C4-2B (cell line): ENCODE measurements at regions not wholly inside any gene's neighbourhood (a gene's known extent, or its start where the extent isn't known, plus 50 kb on each side); places are given as distances from the start of the nearest gene placed in this dataset.

ENCODE experiments used
- H3K27ac ChIP-seq: fragments of 450-650 bp; 2 replicates; pipeline ENCODE4 v1.5.1; 2017
- ZFX ChIP-seq: fragments of 450-650 bp; IDR thresholded peaks from 2 replicates; pipeline ENCODE4 v1.6.1; 2017
- TF ChIP-seq, protein P1 (sequence below): fragments of 450-650 bp; conservative IDR thresholded peaks from 2 replicates; pipeline ENCODE4 v1.5.1; 2017; ENCODE audit warnings: mild to moderate bottlenecking

- no peak for TF ChIP-seq ZFX
- TF ChIP-seq, protein P1, sequence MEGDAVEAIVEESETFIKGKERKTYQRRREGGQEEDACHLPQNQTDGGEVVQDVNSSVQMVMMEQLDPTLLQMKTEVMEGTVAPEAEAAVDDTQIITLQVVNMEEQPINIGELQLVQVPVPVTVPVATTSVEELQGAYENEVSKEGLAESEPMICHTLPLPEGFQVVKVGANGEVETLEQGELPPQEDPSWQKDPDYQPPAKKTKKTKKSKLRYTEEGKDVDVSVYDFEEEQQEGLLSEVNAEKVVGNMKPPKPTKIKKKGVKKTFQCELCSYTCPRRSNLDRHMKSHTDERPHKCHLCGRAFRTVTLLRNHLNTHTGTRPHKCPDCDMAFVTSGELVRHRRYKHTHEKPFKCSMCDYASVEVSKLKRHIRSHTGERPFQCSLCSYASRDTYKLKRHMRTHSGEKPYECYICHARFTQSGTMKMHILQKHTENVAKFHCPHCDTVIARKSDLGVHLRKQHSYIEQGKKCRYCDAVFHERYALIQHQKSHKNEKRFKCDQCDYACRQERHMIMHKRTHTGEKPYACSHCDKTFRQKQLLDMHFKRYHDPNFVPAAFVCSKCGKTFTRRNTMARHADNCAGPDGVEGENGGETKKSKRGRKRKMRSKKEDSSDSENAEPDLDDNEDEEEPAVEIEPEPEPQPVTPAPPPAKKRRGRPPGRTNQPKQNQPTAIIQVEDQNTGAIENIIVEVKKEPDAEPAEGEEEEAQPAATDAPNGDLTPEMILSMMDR, result no peak
- H3K27ac ChIP-seq, result no peak overlapping the region
Observed at GRCh38 chr12:13428538-13429265, 232.2 kb downstream of the EMP1 start.

- TF ChIP-seq, protein P1, result no peak
- no peak for TF ChIP-seq ZFX
- H3K27ac ChIP-seq, result no peak overlapping the region
Observed at GRCh38 chr12:13425766-13426165, 229.2 kb downstream of the EMP1 start.

DNA sequence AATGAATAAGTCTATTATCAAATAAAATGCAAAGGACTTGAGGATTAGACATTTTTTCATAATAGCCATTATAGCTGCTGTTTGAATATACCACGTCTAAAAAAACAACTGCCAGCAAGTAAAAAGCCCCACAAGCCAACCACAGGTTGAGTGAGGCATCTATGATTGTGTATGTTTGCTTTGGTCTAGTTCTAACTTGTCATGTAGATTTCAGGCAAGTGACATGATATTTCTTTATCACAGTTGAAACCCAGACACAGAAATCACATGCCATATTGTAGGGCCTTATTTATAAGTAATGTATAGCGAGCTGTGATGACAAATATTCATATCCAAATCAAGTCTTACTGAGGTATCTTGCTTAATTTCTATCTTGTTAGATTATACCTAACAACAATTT is 225.8 kb downstream of the EMP1 start:
- TF ChIP-seq ZFX, result no peak
- TF ChIP-seq, protein P1, result no peak
- H3K27ac ChIP-seq, result no peak overlapping the region

- TF ChIP-seq ZFX, result no peak
- no peak overlapping the region for H3K27ac ChIP-seq
Observed at GRCh38 chr12:13417516-13417915, 221.0 kb downstream of the EMP1 start.

GRCh38 chr12:13411287-13411686 is 214.8 kb downstream of the EMP1 start:
- TF ChIP-seq, protein P1, result no peak
- TF ChIP-seq ZFX, result no peak
- H3K27ac ChIP-seq, result no peak overlapping the region

DNA sequence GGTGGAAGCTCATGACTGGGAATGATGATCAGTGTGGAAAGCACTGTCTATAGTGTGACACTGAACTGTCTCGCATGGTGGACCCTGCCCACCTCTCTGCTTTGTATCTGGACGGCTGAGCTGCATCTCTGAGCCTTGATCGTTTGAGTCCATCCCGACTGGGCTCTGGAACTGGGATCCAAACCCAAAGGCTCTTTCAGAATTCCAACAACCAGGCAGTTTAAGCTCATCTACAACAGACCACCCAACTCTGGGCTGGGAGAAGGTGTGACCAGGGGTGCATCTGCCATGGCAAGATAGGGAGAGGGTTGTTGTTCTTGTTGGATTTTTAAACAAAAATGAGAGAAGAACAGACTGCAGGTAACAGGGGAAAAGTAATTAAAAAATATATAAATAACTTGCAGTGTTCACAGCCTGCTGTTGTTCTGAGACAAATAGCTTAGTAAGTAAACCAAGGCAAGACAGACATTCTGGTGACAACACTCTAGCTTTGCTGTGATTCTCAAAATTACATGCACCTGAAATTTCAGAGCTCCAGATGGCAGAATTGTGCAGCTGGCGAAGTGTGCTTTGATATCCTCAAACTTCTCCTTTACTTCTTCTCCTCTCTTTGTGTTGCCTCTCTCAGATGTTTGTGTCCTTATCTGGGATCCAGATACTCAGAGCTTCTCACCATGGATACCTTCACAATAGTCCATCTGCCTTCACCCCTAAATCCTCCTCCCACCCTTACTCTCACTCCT is 209.6 kb downstream of the EMP1 start:
- TF ChIP-seq, protein P1, result no peak
- TF ChIP-seq ZFX, result no peak
- no peak overlapping the region for H3K27ac ChIP-seq

DNA sequence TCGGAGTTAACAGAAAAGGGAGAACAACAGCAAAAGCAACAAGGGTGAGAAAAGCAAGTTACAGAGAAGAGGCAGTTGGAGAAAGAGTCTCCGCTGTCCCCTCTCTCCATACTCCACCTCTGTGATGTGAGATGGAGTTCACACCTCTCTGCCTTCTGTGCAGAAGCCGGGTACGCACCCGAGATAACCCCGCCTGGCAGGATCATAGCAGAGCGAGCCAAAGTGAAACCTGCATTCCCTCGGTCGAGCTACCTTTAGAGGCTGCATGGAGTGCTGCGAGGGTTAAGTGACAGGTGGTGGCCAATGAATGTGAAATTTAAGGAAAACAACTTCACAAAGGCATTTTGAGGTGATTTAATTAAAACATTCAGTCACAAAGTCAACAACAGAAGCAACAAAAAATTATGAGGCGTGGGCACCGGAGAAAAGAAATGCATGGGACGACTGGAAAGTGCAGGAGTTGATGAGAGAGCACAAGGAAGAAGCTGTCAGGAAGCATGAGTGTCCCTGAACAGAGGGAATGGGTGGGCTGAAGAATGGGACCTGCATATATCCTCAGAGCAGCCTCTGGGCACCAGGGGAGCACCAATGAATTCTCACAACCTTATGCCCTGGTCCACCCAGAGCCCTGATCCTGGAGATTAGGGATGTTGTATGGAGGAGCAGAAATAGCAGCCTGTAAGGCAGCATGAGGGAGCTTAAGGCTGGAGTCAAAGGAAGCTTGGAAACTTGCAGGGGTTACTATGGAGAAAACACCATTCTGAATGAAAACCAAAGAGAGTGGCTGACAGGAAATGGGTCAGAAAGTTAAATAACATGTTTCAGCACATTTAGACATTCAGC is 208.3 kb downstream of the EMP1 start:
- no peak overlapping the region for H3K27ac ChIP-seq
- TF ChIP-seq, protein P1, result no peak
- no peak for TF ChIP-seq ZFX
